WERI-Rb-1 (cell line): ENCODE measurements at regions not wholly inside any gene's neighbourhood (a gene's known extent, or its start where the extent isn't known, plus 50 kb on each side); places are given as distances from the start of the nearest gene placed in this dataset.

Source experiments
- DNase-seq: peaks from one replicate; pipeline ENCODE4 v3.0.0-alpha.2; 2020
- H3K27ac ChIP-seq: fragments of 250-450 bp; sonication (Bioruptor Pico); 2 replicates; pipeline ENCODE4 v1.5.1; 2020; ENCODE audit warnings: mild to moderate bottlenecking, moderate library complexity
- H3K27me3 ChIP-seq: fragments of 250-450 bp; sonication (Bioruptor Pico); 2 replicates; pipeline ENCODE4 v1.5.1; 2021; ENCODE audit warnings: mild to moderate bottlenecking, low read depth, moderate library complexity; ENCODE audit not compliant: insufficient read depth, severe bottlenecking
- H3K36me3 ChIP-seq: fragments of 250-450 bp; sonication (Bioruptor Pico); 2 replicates; pipeline ENCODE4 v1.5.1; 2020; ENCODE audit warnings: mild to moderate bottlenecking, moderate library complexity
- H3K4me3 ChIP-seq: 2 replicates; pipeline ENCODE4 v1.5.1; 2011; ENCODE audit warnings: low read depth, mild to moderate bottlenecking, control low read depth, low read length
- H3K9me3 ChIP-seq: fragments of 250-450 bp; sonication (Bioruptor Pico); 2 replicates; pipeline ENCODE4 v1.5.1; 2021; ENCODE audit warnings: mild to moderate bottlenecking, moderate library complexity; ENCODE audit not compliant: severe bottlenecking
- CTCF ChIP-seq: IDR thresholded peaks from 2 replicates; pipeline ENCODE4 v1.5.1; 2011; ENCODE audit warnings: low read depth, mild to moderate bottlenecking, control low read depth, inconsistent platforms, low read length

GRCh38 chr6:152896923-152897322 lies 85.9 kb downstream of the FBXO5 start:
- Histone ChIP-seq H3K36me3 (no peaks in the 10 kb centered on the region), H3K4me3 (no peak overlapping the region), H3K9me3 (no peaks in the 10 kb centered on the region), H3K27ac (no peak overlapping the region), H3K27me3 (peaks cover 5% of the 10 kb centered on the region)
- no peak for TF ChIP-seq CTCF
- no peak for DNase-seq

- Histone ChIP-seq H3K27me3 (peaks cover 8% of the 10 kb centered on the region), H3K9me3 (no peaks in the 10 kb centered on the region), H3K27ac (no peak overlapping the region), H3K4me3 (no peak overlapping the region), H3K36me3 (no peaks in the 10 kb centered on the region)
- TF ChIP-seq CTCF, result peak; percentile 90
- DNase-seq, result peak; percentile 76
Measured at GRCh38 chr6:152897807-152898399, 84.9 kb downstream of the FBXO5 start.

- DNase-seq, result no peak
- H3K4me3 ChIP-seq, result no peak overlapping the region
- no peak overlapping the region for H3K27ac ChIP-seq
- H3K9me3 ChIP-seq, result no peaks in the 10 kb centered on the region
- TF ChIP-seq CTCF, result no peak
- H3K27me3 ChIP-seq, result peaks cover 4% of the 10 kb centered on the region
- H3K36me3 ChIP-seq, result no peaks in the 10 kb centered on the region
Measured at GRCh38 chr6:152904678-152905077, 78.2 kb downstream of the FBXO5 start.

- H3K27ac ChIP-seq, result no peak overlapping the region
- peaks cover 6% of the 10 kb centered on the region for H3K27me3 ChIP-seq
- H3K9me3 ChIP-seq, result no peaks in the 10 kb centered on the region
- TF ChIP-seq CTCF, result no peak
- H3K4me3 ChIP-seq, result no peak overlapping the region
- H3K36me3 ChIP-seq, result no peaks in the 10 kb centered on the region
- no peak for DNase-seq
Measured at GRCh38 chr6:152905551-152906299, 77.1 kb downstream of the FBXO5 start.

- no peak for TF ChIP-seq CTCF
- H3K27me3 ChIP-seq, result peaks cover 4% of the 10 kb centered on the region
- no peaks in the 10 kb centered on the region for H3K9me3 ChIP-seq
- no peaks in the 10 kb centered on the region for H3K36me3 ChIP-seq
- no peak overlapping the region for H3K4me3 ChIP-seq
- DNase-seq, result no peak
- no peak overlapping the region for H3K27ac ChIP-seq
Measured at GRCh38 chr6:152909241-152909640, 73.6 kb downstream of the FBXO5 start.
